PC-9 (cell line): ENCODE measurements at regions not wholly inside any gene's neighbourhood (a gene's known extent, or its start where the extent isn't known, plus 50 kb on each side); places are given as distances from the start of the nearest gene placed in this dataset.
"Not testable (repeated sequence)": the region's sequence is repeated elsewhere in the genome, so short reads cannot be mapped to it uniquely, and the experiment has no call there.

Experiments
- BruUV-seq: library from RNA; stranded (reverse); fragments of 400-500 nt; replicated peaks from 2 replicates; lab custom pipeline; 2021; lab: Mats Ljungman, UMichigan
- CTCF ChIA-PET: fragments of 300-600 bp; sonication (Branson Sonifier 250); formaldehyde crosslinking; loops from one replicate; lab custom pipeline; 2022; ENCODE audit warnings: antibody characterized with exemption; lab: Charles Lee
- POLR2A ChIA-PET: fragments of 300-600 bp; sonication (Branson Sonifier 250); formaldehyde crosslinking; loops from one replicate; lab custom pipeline; 2022; ENCODE audit warnings: antibody characterized with exemption; ENCODE audit not compliant: unreplicated experiment; lab: Charles Lee
- DNase-seq, 2 experiments: peaks; one replicate each; pipeline versions ENCODE4 v3.0.0 to v3.0.0-alpha.2; 2015 to 2022; ENCODE audit warnings: mixed read lengths in 1 of 2
- H2AFZ ChIP-seq: fragments of 200-600 bp; sonication (generic); 2 replicates; pipeline ENCODE4 v1.8.1; 2017; ENCODE audit warnings: antibody characterized with exemption
- H3F3A ChIP-seq: fragments of 200-600 bp; sonication (generic); 2 replicates; pipeline ENCODE4 v1.8.1; 2017; ENCODE audit warnings: antibody characterized with exemption, mild to moderate bottlenecking, low read depth; ENCODE audit not compliant: insufficient read depth
- H3K27ac ChIP-seq: fragments of 200-600 bp; sonication (generic); 2 replicates; pipeline ENCODE4 v1.6.1; 2016; ENCODE audit warnings: mixed run types
- H3K27me3 ChIP-seq: fragments of 200-600 bp; sonication (generic); 2 replicates; pipeline ENCODE4 v1.6.1; 2016; ENCODE audit warnings: low read depth, mixed run types; ENCODE audit not compliant: insufficient read depth
- H3K36me3 ChIP-seq: fragments of 200-600 bp; sonication (generic); 2 replicates; pipeline ENCODE4 v1.6.1; 2016; ENCODE audit warnings: low read depth, mixed run types
- H3K4me1 ChIP-seq: fragments of 200-600 bp; sonication (generic); replicated peaks from 2 replicates; pipeline ENCODE4 v1.6.1; 2016; ENCODE audit warnings: mixed run types; ENCODE audit not compliant: insufficient read depth
- H3K4me2 ChIP-seq: fragments of 200-600 bp; sonication (generic); 2 replicates; pipeline ENCODE4 v1.6.1; 2017; ENCODE audit warnings: mixed run types
- H3K4me3 ChIP-seq: fragments of 200-600 bp; sonication (generic); 2 replicates; pipeline ENCODE4 v1.6.1; 2016; ENCODE audit warnings: mixed run types
- H3K79me2 ChIP-seq: fragments of 200-600 bp; sonication (generic); 2 replicates; pipeline ENCODE4 v1.6.1; 2017; ENCODE audit warnings: low read depth, mixed run types
- H3K9me2 ChIP-seq: fragments of 200-600 bp; sonication (generic); 2 replicates; pipeline ENCODE4 v1.8.1; 2017; ENCODE audit warnings: mild to moderate bottlenecking; ENCODE audit not compliant: insufficient read depth
- H3K9me3 ChIP-seq: fragments of 200-600 bp; sonication (generic); 2 replicates; pipeline ENCODE4 v1.8.1; 2016; ENCODE audit warnings: low read depth; ENCODE audit not compliant: insufficient read depth
- H4K20me1 ChIP-seq: fragments of 200-600 bp; sonication (generic); 2 replicates; pipeline ENCODE4 v1.8.1; 2017; ENCODE audit not compliant: insufficient read depth
- EZH2 ChIP-seq: fragments of 200-600 bp; sonication (generic); IDR thresholded peaks from 2 replicates; pipeline ENCODE4 v1.8.0; 2017; ENCODE audit warnings: antibody characterized with exemption, low read depth
- intact Hi-C: fragments of 100-400 bp; cut with micrococcal nuclease; formaldehyde crosslinking; loops from one replicate; pipeline ENCODE4 v1.10.0; 2022; ENCODE audit not compliant: unreplicated experiment
- TF ChIP-seq, protein P1 (sequence below): fragments of 200-600 bp; sonication (generic); conservative IDR thresholded peaks from 2 replicates; pipeline ENCODE4 v1.6.1; 2017; ENCODE audit warnings: mixed run types, antibody characterized with exemption, mild to moderate bottlenecking, moderate library complexity

DNA sequence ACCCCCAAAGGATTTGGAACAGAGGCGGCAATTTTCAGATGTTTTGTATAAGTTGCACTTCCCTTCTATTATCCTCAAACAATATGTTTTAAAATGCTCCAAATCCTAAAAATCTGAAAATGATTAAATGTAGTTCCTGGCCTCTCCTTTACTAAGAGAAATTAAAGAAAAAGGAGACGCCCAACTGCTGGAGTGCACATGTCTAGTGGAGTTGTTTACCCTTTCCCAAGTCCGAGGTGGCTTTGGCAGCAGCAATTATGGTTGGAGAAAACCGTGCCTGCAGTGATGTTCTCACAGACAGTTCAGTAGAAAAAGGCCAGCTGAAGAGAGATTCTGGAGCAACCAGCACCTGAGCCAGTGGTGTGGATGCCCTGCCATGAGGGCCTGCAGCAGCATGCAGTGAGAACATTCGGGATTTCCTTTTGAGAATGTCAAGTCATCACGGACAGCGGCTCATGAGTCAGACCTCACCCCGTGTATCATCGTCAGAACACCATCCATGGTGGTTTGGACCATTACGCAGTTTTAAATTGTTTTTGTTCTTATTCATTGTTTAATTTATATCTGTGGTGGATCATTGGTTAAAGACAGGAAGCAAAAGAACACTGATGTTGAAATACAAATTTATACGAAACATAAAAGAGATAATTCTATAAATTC lies 179.0 kb upstream of the KRR1 start:
- CTCF ChIA-PET: no interaction called here
- no peak overlapping the region for H3K27ac ChIP-seq

DNA sequence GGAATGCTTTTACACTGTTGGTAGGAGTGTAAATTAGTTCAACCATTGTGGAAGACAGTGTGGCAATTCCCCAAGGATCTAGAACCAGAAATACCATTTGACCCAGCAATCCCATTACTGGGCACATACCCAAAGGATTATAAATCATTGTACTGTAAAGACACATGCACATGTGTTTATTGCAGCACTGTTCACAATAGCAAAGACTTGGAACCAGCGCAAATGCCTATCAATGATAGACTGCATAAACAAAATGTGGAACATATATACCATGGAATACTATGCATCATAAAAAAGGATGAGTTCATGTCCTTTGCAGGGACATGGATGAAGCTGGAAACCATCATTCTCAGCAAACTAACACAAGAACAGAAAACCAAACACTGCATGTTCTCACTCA lies 174.8 kb upstream of the KRR1 start:
- POLR2A ChIA-PET, H3K9me3 ChIP-seq, H2AFZ ChIP-seq, intact Hi-C loops, CTCF ChIA-PET, H3K4me2 ChIP-seq, H3K36me3 ChIP-seq, DNase-seq, H3K4me1 ChIP-seq, H4K20me1 ChIP-seq, H3K27me3 ChIP-seq, BruUV-seq, H3K79me2 ChIP-seq, H3F3A ChIP-seq, H3K27ac ChIP-seq, H3K9me2 ChIP-seq, H3K4me3 ChIP-seq: not testable (repeated sequence)

More for the DNA sequence above, 179.0 kb upstream of the KRR1 start:
- H3K27me3 ChIP-seq: no peaks in the 10 kb centered on the region
- H3K4me2 ChIP-seq: no peak overlapping the region
- POLR2A ChIA-PET: no interaction called here
- DNase-seq: no peak
- TF ChIP-seq, protein P1, sequence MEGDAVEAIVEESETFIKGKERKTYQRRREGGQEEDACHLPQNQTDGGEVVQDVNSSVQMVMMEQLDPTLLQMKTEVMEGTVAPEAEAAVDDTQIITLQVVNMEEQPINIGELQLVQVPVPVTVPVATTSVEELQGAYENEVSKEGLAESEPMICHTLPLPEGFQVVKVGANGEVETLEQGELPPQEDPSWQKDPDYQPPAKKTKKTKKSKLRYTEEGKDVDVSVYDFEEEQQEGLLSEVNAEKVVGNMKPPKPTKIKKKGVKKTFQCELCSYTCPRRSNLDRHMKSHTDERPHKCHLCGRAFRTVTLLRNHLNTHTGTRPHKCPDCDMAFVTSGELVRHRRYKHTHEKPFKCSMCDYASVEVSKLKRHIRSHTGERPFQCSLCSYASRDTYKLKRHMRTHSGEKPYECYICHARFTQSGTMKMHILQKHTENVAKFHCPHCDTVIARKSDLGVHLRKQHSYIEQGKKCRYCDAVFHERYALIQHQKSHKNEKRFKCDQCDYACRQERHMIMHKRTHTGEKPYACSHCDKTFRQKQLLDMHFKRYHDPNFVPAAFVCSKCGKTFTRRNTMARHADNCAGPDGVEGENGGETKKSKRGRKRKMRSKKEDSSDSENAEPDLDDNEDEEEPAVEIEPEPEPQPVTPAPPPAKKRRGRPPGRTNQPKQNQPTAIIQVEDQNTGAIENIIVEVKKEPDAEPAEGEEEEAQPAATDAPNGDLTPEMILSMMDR: no peak
- no peaks in the 10 kb centered on the region; the same call in 1 of the 2 replicates for H3K36me3 ChIP-seq
- no peaks in the 10 kb centered on the region for H3F3A ChIP-seq
- no peak overlapping the region for H2AFZ ChIP-seq
- no peaks in the 10 kb centered on the region for H3K4me1 ChIP-seq
- H3K4me3 ChIP-seq: no peak overlapping the region
- H4K20me1 ChIP-seq: no peaks in the 10 kb centered on the region
- H3K9me2 ChIP-seq: no peaks in the 10 kb centered on the region
- H3K79me2 ChIP-seq: no peaks in the 10 kb centered on the region
- intact Hi-C loops: no loop called here
- no peaks in the 10 kb centered on the region; the same call in none of the 2 replicates for H3K9me3 ChIP-seq
- BruUV-seq: no TSS peak

DNA sequence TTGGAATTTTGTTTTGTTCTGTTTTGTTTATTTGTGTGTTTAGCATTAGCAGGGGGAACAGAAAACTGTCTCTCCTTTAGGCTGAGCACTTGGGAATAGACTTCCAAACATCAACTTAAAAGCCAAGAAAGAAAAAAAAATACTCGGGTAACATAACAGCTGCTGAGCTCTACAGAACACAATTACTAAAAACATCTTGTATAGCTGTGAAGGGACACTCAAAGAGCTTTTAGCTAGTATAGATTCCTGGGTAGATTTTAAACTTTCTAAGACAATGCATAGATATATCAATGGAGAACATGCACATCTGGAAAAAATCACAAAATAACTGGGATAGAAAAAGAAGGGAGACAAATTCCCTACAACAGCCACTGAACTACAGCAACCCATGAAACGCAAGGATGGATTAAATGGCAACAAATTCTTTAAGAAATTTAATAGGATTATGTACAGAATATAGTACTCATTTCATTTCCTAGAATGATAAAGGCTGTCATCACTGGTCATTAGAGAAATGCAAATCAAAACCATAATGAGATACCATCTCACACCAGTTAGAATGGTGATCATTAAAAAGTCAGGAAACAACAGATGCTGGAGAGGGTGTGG lies 174.3 kb upstream of the KRR1 start:
- intact Hi-C loops: no loop called here
- no peak overlapping the region for H3K27ac ChIP-seq
- POLR2A ChIA-PET: no interaction called here
- TF ChIP-seq, protein P1: no peak
- TF ChIP-seq EZH2: no peak
- H3K79me2 ChIP-seq: no peaks in the 10 kb centered on the region
- CTCF ChIA-PET: interaction anchor here (0.6 kb wide), 2 partner anchors 38 to 126 kb away, joined by 3 read pairs; no protein-coding TSS in a partner anchor
- H3K4me3 ChIP-seq: no peak overlapping the region
- no peaks in the 10 kb centered on the region for H3K27me3 ChIP-seq
- no peaks in the 10 kb centered on the region for H3K36me3 ChIP-seq
- H3K9me3 ChIP-seq: no peaks in the 10 kb centered on the region; the same call in 1 of the 2 replicates
- DNase-seq: no peak
- no peak overlapping the region for H3K4me2 ChIP-seq
- H3K9me2 ChIP-seq: no peaks in the 10 kb centered on the region
- no TSS peak for BruUV-seq
- H3K4me1 ChIP-seq: no peaks in the 10 kb centered on the region
- H3F3A ChIP-seq: no peaks in the 10 kb centered on the region
- no peak overlapping the region for H2AFZ ChIP-seq
- no peaks in the 10 kb centered on the region for H4K20me1 ChIP-seq
